WERI-Rb-1 (cell line): ENCODE measurements at regions not wholly inside any gene's neighbourhood (a gene's known extent, or its start where the extent isn't known, plus 50 kb on each side); places are given as distances from the start of the nearest gene placed in this dataset.

Experiments
- DNase-seq: peaks from one replicate; pipeline ENCODE4 v3.0.0-alpha.2; 2020
- H3K27ac ChIP-seq: fragments of 250-450 bp; sonication (Bioruptor Pico); 2 replicates; pipeline ENCODE4 v1.5.1; 2020; ENCODE audit warnings: mild to moderate bottlenecking, moderate library complexity
- H3K27me3 ChIP-seq: fragments of 250-450 bp; sonication (Bioruptor Pico); 2 replicates; pipeline ENCODE4 v1.5.1; 2021; ENCODE audit warnings: mild to moderate bottlenecking, low read depth, moderate library complexity; ENCODE audit not compliant: insufficient read depth, severe bottlenecking
- H3K36me3 ChIP-seq: fragments of 250-450 bp; sonication (Bioruptor Pico); 2 replicates; pipeline ENCODE4 v1.5.1; 2020; ENCODE audit warnings: mild to moderate bottlenecking, moderate library complexity
- H3K4me3 ChIP-seq: 2 replicates; pipeline ENCODE4 v1.5.1; 2011; ENCODE audit warnings: low read depth, mild to moderate bottlenecking, control low read depth, low read length
- H3K9me3 ChIP-seq: fragments of 250-450 bp; sonication (Bioruptor Pico); 2 replicates; pipeline ENCODE4 v1.5.1; 2021; ENCODE audit warnings: mild to moderate bottlenecking, moderate library complexity; ENCODE audit not compliant: severe bottlenecking
- TF ChIP-seq, protein P1 (sequence below): IDR thresholded peaks from 2 replicates; pipeline ENCODE4 v1.5.1; 2011; ENCODE audit warnings: low read depth, mild to moderate bottlenecking, control low read depth, inconsistent platforms, low read length

DNA sequence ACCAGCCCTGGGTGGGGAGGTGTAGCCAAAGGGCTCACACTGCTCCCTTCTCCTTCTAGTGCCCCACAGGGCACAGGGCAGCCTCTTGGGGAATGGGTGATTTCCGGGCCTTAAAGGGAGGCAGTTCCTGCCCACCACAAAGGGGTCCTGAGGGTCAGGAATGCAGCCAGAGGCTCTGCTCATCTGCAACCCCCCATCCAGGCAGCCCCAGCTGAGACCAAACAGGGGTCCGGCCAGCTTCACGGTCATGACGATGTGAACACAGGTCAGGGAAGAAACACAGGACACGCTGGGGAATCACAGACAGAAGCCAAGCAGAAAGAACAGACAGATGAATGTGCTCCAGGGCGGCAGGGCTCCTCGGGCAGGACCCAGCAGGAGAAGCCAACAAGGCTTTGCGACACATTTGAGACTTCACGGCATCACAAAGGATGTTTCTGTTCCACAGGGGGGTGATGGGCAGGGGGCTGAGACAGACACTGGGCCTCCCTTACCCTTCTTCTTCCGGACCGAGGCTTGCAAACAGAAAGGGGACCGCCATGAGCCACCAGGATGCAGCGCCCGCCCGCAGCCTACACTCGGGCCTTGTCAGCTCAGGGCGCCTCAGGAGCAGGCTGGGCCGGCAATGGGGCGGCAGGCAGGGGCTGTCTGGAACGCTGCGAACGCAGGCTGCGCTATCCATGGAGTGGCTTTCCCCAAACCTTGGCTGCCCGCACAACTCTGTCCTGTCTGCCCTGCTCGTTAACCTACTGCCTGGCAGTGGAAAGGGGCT is 101.9 kb downstream of the CTTN start:
- Histone ChIP-seq H3K36me3 (no peaks in the 10 kb centered on the region), H3K27ac (no peak overlapping the region), H3K27me3 (no peaks in the 10 kb centered on the region), H3K9me3 (no peaks in the 10 kb centered on the region), H3K4me3 (no peak overlapping the region)
- TF ChIP-seq, protein P1, sequence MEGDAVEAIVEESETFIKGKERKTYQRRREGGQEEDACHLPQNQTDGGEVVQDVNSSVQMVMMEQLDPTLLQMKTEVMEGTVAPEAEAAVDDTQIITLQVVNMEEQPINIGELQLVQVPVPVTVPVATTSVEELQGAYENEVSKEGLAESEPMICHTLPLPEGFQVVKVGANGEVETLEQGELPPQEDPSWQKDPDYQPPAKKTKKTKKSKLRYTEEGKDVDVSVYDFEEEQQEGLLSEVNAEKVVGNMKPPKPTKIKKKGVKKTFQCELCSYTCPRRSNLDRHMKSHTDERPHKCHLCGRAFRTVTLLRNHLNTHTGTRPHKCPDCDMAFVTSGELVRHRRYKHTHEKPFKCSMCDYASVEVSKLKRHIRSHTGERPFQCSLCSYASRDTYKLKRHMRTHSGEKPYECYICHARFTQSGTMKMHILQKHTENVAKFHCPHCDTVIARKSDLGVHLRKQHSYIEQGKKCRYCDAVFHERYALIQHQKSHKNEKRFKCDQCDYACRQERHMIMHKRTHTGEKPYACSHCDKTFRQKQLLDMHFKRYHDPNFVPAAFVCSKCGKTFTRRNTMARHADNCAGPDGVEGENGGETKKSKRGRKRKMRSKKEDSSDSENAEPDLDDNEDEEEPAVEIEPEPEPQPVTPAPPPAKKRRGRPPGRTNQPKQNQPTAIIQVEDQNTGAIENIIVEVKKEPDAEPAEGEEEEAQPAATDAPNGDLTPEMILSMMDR = no peak
- DNase-seq = no peak

- TF ChIP-seq, protein P1 = no peak
- Histone ChIP-seq H3K4me3 (no peak overlapping the region), H3K27ac (no peak overlapping the region), H3K9me3 (no peaks in the 10 kb centered on the region), H3K27me3 (no peaks in the 10 kb centered on the region), H3K36me3 (no peaks in the 10 kb centered on the region)
- peak; percentile 9 for DNase-seq
Observed at GRCh38 chr11:70501051-70501901, 102.9 kb downstream of the CTTN start.

DNA sequence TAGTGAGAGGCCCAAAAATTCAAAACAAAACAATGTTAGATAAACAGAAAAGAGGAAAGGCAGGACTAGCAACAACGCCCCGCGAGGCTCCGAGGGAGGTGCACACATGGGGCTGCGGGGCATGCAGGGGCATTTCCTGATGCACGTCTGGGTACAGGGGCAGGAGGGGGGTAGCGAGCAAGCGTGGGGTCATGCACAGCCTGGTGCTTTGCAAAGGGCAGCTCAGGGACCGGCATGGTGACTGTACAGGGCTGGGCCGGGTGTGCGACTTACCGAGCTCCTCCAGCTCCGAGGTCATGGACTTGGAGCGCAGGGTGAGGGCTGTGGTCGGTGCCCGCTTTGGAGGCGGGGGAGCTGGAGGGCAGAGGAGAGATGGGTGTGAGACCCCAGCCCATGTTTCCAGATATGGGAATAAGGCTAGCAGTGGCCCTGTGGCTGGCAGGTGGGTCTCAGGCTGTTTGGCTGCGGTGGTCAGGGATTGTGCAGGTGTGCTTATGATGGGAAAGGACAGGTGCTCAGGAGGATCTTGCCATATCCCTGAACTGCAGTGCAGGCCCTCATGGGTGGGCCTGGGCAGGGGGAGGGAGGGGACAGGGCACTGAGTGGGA is 103.7 kb downstream of the CTTN start:
- no peak overlapping the region for H3K27ac ChIP-seq
- peak; percentile 4 for DNase-seq
- H3K27me3 ChIP-seq = no peaks in the 10 kb centered on the region
- H3K9me3 ChIP-seq = no peaks in the 10 kb centered on the region
- H3K36me3 ChIP-seq = no peaks in the 10 kb centered on the region
- no peak overlapping the region for H3K4me3 ChIP-seq
- TF ChIP-seq, protein P1 = no peak

GRCh38 chr11:70502677-70503467 is 104.5 kb downstream of the CTTN start:
- Histone ChIP-seq H3K36me3 (no peaks in the 10 kb centered on the region), H3K9me3 (no peaks in the 10 kb centered on the region), H3K27ac (no peak overlapping the region), H3K4me3 (no peak overlapping the region), H3K27me3 (no peaks in the 10 kb centered on the region)
- TF ChIP-seq, protein P1 = no peak
- peak; percentile 3 for DNase-seq

- Histone ChIP-seq H3K27ac (peak overlapping the region; percentile 43), H3K36me3 (no peaks in the 10 kb centered on the region), H3K4me3 (no peak overlapping the region), H3K9me3 (no peaks in the 10 kb centered on the region), H3K27me3 (no peaks in the 10 kb centered on the region)
- DNase-seq = peak; percentile 71
- TF ChIP-seq, protein P1 = peak; percentile 74
Observed at GRCh38 chr11:70503468-70504221, 105.3 kb downstream of the CTTN start.
